K562 (cell line): ENCODE measurements at regions not wholly inside any gene's neighbourhood (a gene's known extent, or its start where the extent isn't known, plus 50 kb on each side); places are given as distances from the start of the nearest gene placed in this dataset.

ENCODE experiments used
- ARNT ChIP-seq, 2 experiments: fragments of 450-650 bp; IDR thresholded peaks; 2 replicates each; pipeline ENCODE4 v1.6.1; 2016; ENCODE audit warnings: mild to moderate bottlenecking in 1 of 2
- BDP1 ChIP-seq: IDR thresholded peaks from 3 replicates; pipeline ENCODE4 v1.6.1; 2011; ENCODE audit not compliant: insufficient read length, insufficient read depth
- BRD4 ChIP-seq: fragments of 200-600 bp; sonication (generic); IDR thresholded peaks from 2 replicates; pipeline ENCODE4 v1.6.1; 2017; ENCODE audit warnings: inconsistent platforms
- BRD9 ChIP-seq: fragments of 450-650 bp; IDR thresholded peaks from 2 replicates; pipeline ENCODE4 v1.6.1; 2018; ENCODE audit warnings: low read depth; ENCODE audit not compliant: partially characterized antibody
- EZH2 ChIP-seq: IDR thresholded peaks from 2 replicates; pipeline ENCODE4 v1.6.1; 2012; ENCODE audit warnings: low read depth, mild to moderate bottlenecking, inconsistent platforms, low read length, borderline replicate concordance
- KAT8 ChIP-seq: fragments of 450-650 bp; IDR thresholded peaks from 2 replicates; pipeline ENCODE4 v1.6.1; 2016; ENCODE audit warnings: low read depth, mild to moderate bottlenecking
- NFATC3 ChIP-seq: fragments of 450-650 bp; IDR thresholded peaks from 2 replicates; pipeline ENCODE4 v1.6.1; 2017; ENCODE audit warnings: mild to moderate bottlenecking
- NFXL1 ChIP-seq: fragments of 450-650 bp; formaldehyde crosslinking; IDR thresholded peaks from 2 replicates; pipeline ENCODE4 v1.4.0; 2021; ENCODE audit warnings: mild to moderate bottlenecking
- PHF8 ChIP-seq: fragments of 200-600 bp; sonication (generic); IDR thresholded peaks from 2 replicates; pipeline ENCODE4 v1.6.1; 2012; ENCODE audit warnings: mixed run types, mild to moderate bottlenecking, inconsistent platforms, low read length, moderate library complexity, borderline replicate concordance
- POLR2AphosphoS5 ChIP-seq: IDR thresholded peaks from 2 replicates; pipeline ENCODE4 v1.6.1; 2011; ENCODE audit warnings: mild to moderate bottlenecking, low read depth, low read length, moderate library complexity; ENCODE audit not compliant: control insufficient read depth, insufficient read depth
- RBBP5 ChIP-seq: fragments of 200-600 bp; sonication (generic); IDR thresholded peaks from 2 replicates; pipeline ENCODE4 v1.6.1; 2012; ENCODE audit warnings: borderline replicate concordance, mild to moderate bottlenecking, low read length, control low read depth, inconsistent platforms; ENCODE audit not compliant: insufficient read depth, poor library complexity, severe bottlenecking
- SETDB1 ChIP-seq: IDR thresholded peaks from one replicate; pipeline ENCODE4 v1.6.1; 2012; ENCODE audit warnings: low read length, control low read depth, inconsistent platforms
- ZC3H11A ChIP-seq: IDR thresholded peaks from 2 replicates; pipeline ENCODE4 v1.6.1; 2012; ENCODE audit warnings: low read depth, low read length, improper control_type of control experiment
- ZKSCAN3 ChIP-seq: fragments of 250-450 bp; sonication (Bioruptor Pico); IDR thresholded peaks from 2 replicates; pipeline ENCODE4 v1.4.0; 2020
- ZNF143 ChIP-seq: sonication (generic); formaldehyde crosslinking; IDR thresholded peaks from 2 replicates; pipeline ENCODE4 v1.9.0; 2022; ENCODE audit warnings: mild to moderate bottlenecking, missing genetic modification reagents
- TF ChIP-seq, protein P1 (sequence below): fragments of 450-650 bp; formaldehyde crosslinking; IDR thresholded peaks from 2 replicates; pipeline ENCODE4 v1.4.0; 2020; ENCODE audit warnings: mild to moderate bottlenecking, moderate library complexity
- TF ChIP-seq, protein P2 (sequence below), 3 experiments: IDR thresholded peaks in 2 of 3; conservative IDR thresholded peaks in 1 of 3; 2 replicates each; pipeline ENCODE4 v1.5.1; 2011 to 2012; ENCODE audit warnings: low read length in 3 of 3, mild to moderate bottlenecking in 3 of 3, control low read depth in 2 of 3, improper control_type of control experiment in 1 of 3, inconsistent platforms in 1 of 3, low read depth in 1 of 3, mixed read lengths in 1 of 3, moderate library complexity in 1 of 3; ENCODE audit not compliant: insufficient read depth in 2 of 3
- TF ChIP-seq, protein P3 (sequence below): fragments of 250-450 bp; sonication (Bioruptor Pico); IDR thresholded peaks from 2 replicates; pipeline ENCODE4 v1.8.0; 2021; ENCODE audit warnings: moderate library complexity, mild to moderate bottlenecking, inconsistent platforms

DNA sequence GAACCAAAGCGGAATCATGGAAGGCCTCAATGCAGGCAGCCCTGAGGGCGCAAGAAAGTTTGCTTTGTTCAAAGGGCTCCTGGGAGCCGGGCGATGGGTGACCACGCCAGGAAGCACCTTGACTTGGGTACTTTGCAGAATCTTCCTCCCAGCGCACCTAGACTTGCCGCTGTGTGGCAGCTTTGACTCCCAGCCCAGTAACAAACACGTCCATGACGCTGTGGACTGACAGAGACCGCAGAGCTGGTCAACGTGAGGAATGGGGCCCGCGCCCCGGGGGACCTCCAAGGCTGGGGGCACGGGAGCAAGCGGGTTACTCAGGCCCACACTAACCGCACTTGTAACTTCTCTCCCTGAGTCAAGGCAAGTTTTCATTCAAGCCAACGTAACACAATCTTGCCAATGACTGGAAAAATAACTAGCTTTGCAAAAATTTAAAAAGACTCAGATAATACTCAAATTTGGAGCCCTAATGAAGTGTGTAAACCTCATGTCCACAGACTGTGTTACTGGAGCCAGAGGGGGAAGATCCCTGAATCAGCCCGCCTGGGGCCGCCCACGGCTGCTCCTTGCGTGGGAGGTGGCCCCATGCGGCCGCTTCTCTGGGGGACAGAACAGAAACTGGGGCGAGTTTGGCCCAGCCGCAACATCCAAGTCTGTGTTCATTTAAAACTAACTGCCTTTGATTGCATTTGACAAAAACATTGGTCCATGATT, 130.8 kb downstream of the DNAJB6 start (continued):
- TF ChIP-seq PHF8 = no peak
- TF ChIP-seq, protein P1, sequence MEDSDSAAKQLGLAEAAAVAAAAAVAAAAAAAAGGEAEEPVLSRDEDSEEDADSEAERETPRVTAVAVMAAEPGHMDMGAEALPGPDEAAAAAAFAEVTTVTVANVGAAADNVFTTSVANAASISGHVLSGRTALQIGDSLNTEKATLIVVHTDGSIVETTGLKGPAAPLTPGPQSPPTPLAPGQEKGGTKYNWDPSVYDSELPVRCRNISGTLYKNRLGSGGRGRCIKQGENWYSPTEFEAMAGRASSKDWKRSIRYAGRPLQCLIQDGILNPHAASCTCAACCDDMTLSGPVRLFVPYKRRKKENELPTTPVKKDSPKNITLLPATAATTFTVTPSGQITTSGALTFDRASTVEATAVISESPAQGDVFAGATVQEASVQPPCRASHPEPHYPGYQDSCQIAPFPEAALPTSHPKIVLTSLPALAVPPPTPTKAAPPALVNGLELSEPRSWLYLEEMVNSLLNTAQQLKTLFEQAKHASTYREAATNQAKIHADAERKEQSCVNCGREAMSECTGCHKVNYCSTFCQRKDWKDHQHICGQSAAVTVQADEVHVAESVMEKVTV (CRISPR knock-in tag) = peak; percentile 32; the same call in 1 of the 2 replicates
- no peak for TF ChIP-seq BRD4
- TF ChIP-seq NFATC3 = no peak
- TF ChIP-seq ARNT (IDR thresholded peaks at IDR 0.05) = no peak
- TF ChIP-seq EZH2 = 0 out of 2 replicates have a peak, but pooled peaks have one; percentile 12
- TF ChIP-seq ZNF143 (CRISPR knock-in tag) = no peak
- TF ChIP-seq ZKSCAN3 (CRISPR knock-in tag) = no peak
- no peak for TF ChIP-seq KAT8
- no peak for TF ChIP-seq SETDB1
- TF ChIP-seq RBBP5 = no peak
- TF ChIP-seq BRD9 = no peak
- TF ChIP-seq, protein P2, sequence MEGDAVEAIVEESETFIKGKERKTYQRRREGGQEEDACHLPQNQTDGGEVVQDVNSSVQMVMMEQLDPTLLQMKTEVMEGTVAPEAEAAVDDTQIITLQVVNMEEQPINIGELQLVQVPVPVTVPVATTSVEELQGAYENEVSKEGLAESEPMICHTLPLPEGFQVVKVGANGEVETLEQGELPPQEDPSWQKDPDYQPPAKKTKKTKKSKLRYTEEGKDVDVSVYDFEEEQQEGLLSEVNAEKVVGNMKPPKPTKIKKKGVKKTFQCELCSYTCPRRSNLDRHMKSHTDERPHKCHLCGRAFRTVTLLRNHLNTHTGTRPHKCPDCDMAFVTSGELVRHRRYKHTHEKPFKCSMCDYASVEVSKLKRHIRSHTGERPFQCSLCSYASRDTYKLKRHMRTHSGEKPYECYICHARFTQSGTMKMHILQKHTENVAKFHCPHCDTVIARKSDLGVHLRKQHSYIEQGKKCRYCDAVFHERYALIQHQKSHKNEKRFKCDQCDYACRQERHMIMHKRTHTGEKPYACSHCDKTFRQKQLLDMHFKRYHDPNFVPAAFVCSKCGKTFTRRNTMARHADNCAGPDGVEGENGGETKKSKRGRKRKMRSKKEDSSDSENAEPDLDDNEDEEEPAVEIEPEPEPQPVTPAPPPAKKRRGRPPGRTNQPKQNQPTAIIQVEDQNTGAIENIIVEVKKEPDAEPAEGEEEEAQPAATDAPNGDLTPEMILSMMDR (IDR thresholded peaks at IDR 0.05 in 2 of 3, conservative IDR thresholded peaks at IDR 0.05 in 1 of 3; ENCODE audit: insufficient read depth in 2 of 3, low read depth in 1 of 3, low read length in 3 of 3) = peak; percentile 49 to 67 (median 54)
- TF ChIP-seq, protein P3, sequence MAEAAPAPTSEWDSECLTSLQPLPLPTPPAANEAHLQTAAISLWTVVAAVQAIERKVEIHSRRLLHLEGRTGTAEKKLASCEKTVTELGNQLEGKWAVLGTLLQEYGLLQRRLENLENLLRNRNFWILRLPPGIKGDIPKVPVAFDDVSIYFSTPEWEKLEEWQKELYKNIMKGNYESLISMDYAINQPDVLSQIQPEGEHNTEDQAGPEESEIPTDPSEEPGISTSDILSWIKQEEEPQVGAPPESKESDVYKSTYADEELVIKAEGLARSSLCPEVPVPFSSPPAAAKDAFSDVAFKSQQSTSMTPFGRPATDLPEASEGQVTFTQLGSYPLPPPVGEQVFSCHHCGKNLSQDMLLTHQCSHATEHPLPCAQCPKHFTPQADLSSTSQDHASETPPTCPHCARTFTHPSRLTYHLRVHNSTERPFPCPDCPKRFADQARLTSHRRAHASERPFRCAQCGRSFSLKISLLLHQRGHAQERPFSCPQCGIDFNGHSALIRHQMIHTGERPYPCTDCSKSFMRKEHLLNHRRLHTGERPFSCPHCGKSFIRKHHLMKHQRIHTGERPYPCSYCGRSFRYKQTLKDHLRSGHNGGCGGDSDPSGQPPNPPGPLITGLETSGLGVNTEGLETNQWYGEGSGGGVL (CRISPR knock-in tag) = no peak
- TF ChIP-seq POLR2AphosphoS5 = no peak
- TF ChIP-seq NFXL1 (CRISPR knock-in tag) = no peak
- TF ChIP-seq BDP1 = no peak
- TF ChIP-seq ZC3H11A = no peak
